Neural crest cell (in vitro differentiated cells): ENCODE measurements at regions not wholly inside any gene's neighbourhood (a gene's known extent, or its start where the extent isn't known, plus 50 kb on each side); places are given as distances from the start of the nearest gene placed in this dataset.
"Not testable (repeated sequence)": the region's sequence is repeated elsewhere in the genome, so short reads cannot be mapped to it uniquely, and the experiment has no call there.

ENCODE experiments used
- DNase-seq: peaks from one replicate; pipeline ENCODE4 v3.0.0; 2021; ENCODE audit warnings: low read depth, mixed read lengths, low spot score
- H3K27ac Mint-ChIP-seq: one replicate; pipeline ENCODE4 v1.8.0; 2021; ENCODE audit warnings: mild to moderate bottlenecking, mixed read lengths; ENCODE audit not compliant: unreplicated experiment
- H3K27me3 Mint-ChIP-seq: 2 replicates; pipeline ENCODE4 v1.8.0; 2021; ENCODE audit warnings: low read depth, mild to moderate bottlenecking, mixed read lengths
- H3K36me3 Mint-ChIP-seq: 2 replicates; pipeline ENCODE4 v1.8.0; 2021; ENCODE audit warnings: low read depth, mild to moderate bottlenecking, mixed read lengths
- H3K4me1 Mint-ChIP-seq: 2 replicates; pipeline ENCODE4 v1.8.0; 2021; ENCODE audit warnings: mixed read lengths
- H3K4me3 Mint-ChIP-seq: one replicate; pipeline ENCODE4 v1.8.0; 2021; ENCODE audit warnings: mild to moderate bottlenecking, mixed read lengths
- H3K9me3 Mint-ChIP-seq: 2 replicates; pipeline ENCODE4 v1.8.0; 2021; ENCODE audit warnings: mixed read lengths
- TF ChIP-seq, protein P1 (sequence below): fragments of 200-600 bp; sonication (generic); conservative IDR thresholded peaks from 2 replicates; pipeline ENCODE4 v1.5.0; 2021; ENCODE audit warnings: antibody characterized with exemption, mild to moderate bottlenecking

DNA sequence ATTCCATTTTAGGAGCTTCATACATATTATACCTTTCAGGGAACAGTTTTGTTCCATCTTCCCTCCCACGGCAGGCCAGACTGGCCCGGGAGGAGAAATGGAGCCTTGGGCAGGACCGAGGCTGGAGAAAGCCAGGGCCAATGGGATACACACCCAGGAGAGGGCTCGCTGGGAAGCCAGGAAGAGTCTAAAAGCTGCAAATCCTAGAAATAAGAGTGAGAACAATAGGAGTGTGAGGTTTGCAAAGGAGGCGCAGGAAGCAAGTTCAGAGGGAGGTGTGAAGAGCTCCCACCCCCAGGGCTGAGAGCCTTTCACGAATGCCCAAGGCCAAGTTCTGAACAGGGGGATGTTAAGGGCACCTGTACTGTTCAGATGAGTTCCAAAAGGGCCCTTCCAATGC lies 67.5 kb upstream of the CPSF6 start:
- no peak overlapping the region for H3K4me3 Mint-ChIP-seq
- no peaks in the 10 kb centered on the region for H3K36me3 Mint-ChIP-seq
- H3K27ac Mint-ChIP-seq: no peak overlapping the region
- no peaks in the 10 kb centered on the region for H3K27me3 Mint-ChIP-seq
- H3K4me1 Mint-ChIP-seq: peaks cover 8% of the 10 kb centered on the region
- TF ChIP-seq, protein P1, sequence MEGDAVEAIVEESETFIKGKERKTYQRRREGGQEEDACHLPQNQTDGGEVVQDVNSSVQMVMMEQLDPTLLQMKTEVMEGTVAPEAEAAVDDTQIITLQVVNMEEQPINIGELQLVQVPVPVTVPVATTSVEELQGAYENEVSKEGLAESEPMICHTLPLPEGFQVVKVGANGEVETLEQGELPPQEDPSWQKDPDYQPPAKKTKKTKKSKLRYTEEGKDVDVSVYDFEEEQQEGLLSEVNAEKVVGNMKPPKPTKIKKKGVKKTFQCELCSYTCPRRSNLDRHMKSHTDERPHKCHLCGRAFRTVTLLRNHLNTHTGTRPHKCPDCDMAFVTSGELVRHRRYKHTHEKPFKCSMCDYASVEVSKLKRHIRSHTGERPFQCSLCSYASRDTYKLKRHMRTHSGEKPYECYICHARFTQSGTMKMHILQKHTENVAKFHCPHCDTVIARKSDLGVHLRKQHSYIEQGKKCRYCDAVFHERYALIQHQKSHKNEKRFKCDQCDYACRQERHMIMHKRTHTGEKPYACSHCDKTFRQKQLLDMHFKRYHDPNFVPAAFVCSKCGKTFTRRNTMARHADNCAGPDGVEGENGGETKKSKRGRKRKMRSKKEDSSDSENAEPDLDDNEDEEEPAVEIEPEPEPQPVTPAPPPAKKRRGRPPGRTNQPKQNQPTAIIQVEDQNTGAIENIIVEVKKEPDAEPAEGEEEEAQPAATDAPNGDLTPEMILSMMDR: no peak
- no peak for DNase-seq
- peaks cover 8% of the 10 kb centered on the region for H3K9me3 Mint-ChIP-seq

DNA sequence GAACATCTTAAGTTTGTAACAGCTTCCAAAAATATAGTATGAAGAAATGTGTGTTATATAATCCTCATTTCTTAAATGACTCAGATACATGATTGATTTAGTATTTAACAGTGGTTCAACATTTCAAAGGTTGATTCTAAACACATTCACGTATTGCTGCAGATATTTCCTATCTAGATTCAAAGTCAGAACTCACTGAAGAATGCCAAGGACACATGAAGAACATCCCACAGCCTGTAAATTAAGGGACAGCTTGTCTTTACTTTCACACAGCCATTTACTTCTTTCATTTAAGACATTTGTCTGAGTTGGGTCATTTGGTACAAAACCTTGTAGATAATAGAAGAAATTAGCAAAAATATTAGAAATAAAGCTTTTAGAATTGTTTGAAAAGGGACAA lies 66.9 kb upstream of the CPSF6 start:
- H3K27ac Mint-ChIP-seq: no peak overlapping the region
- H3K36me3 Mint-ChIP-seq: no peaks in the 10 kb centered on the region
- TF ChIP-seq, protein P1: no peak
- no peak overlapping the region for H3K4me3 Mint-ChIP-seq
- peaks cover 8% of the 10 kb centered on the region for H3K9me3 Mint-ChIP-seq
- no peak for DNase-seq
- H3K27me3 Mint-ChIP-seq: no peaks in the 10 kb centered on the region
- peaks cover 8% of the 10 kb centered on the region for H3K4me1 Mint-ChIP-seq

DNA sequence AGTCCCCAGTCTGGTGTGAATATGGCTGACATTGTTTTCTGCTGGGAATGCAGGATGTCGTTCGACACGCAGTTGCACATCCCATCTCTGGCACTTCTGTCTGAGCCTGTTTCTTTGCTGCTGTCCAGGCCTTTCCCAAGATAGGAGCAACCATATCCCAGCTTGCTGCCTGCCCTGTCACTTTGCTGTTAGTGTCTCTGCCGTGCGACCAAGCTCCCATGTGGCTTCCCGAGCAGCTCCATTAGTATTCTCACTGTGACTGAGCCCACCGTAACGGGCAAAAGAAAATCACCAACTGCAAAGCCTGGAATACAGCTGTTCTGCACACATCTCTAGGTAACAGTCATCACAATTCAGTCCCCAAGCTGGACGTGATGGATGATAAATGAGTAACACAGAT lies 66.0 kb upstream of the CPSF6 start:
- TF ChIP-seq, protein P1: no peak
- Mint-ChIP-seq H3K27ac (peak overlapping the region; percentile 5), H3K27me3 (no peaks in the 10 kb centered on the region), H3K4me3 (no peak overlapping the region), H3K4me1 (peaks cover 8% of the 10 kb centered on the region), H3K36me3 (no peaks in the 10 kb centered on the region), H3K9me3 (peaks cover 8% of the 10 kb centered on the region)
- DNase-seq: no peak

DNA sequence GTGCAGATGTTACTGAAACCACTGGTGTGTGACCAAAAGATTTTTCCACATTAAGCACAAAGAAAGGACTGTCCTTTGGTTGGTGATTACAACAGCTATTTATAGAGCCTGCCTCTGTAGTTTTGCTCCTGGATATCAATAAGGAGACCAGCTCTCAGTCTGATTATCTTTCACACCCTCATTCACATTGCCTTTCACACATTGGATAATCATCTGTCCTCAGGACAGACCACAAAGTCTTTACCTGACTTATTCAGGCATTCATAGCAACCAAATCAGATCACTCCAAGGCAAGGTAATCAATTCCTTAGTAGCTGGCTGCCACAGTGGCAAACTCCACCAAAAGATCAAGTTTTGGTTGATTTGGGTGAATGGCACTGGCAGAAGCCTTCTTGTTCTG lies 59.6 kb upstream of the CPSF6 start:
- H3K9me3 Mint-ChIP-seq: peaks cover 16% of the 10 kb centered on the region

DNA sequence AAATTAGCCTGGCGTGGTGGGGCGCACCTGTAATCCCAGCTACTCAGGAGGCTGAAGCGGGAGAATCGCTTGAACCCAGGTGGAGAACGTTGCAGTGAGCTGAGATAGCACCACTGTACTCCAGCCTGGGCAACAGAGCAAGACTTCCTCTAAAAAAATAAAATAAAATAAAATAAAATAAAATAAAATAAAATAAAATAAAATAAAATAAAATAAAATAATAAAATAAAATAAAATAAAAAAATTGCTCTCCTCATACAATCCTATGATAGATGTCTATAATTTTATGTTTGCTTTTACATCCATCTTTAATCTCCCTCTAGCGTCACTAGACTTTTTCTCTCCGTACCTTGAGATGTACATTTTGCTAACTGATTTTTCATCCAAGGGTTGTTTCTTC lies 51.8 kb upstream of the CPSF6 start:
- H3K4me1 Mint-ChIP-seq, H3K4me3 Mint-ChIP-seq, H3K27ac Mint-ChIP-seq, DNase-seq, H3K27me3 Mint-ChIP-seq: not testable (repeated sequence)
- peaks cover 22% of the 10 kb centered on the region for H3K9me3 Mint-ChIP-seq
- peaks cover 12% of the 10 kb centered on the region for H3K36me3 Mint-ChIP-seq

More for the DNA sequence above, 59.6 kb upstream of the CPSF6 start:
- no peaks in the 10 kb centered on the region for H3K27me3 Mint-ChIP-seq
- H3K36me3 Mint-ChIP-seq: peaks cover 2% of the 10 kb centered on the region
- H3K27ac Mint-ChIP-seq: peak overlapping the region; percentile 39
- peaks cover 10% of the 10 kb centered on the region for H3K4me1 Mint-ChIP-seq
- DNase-seq: no peak
- TF ChIP-seq, protein P1: no peak
- no peak overlapping the region for H3K4me3 Mint-ChIP-seq

DNA sequence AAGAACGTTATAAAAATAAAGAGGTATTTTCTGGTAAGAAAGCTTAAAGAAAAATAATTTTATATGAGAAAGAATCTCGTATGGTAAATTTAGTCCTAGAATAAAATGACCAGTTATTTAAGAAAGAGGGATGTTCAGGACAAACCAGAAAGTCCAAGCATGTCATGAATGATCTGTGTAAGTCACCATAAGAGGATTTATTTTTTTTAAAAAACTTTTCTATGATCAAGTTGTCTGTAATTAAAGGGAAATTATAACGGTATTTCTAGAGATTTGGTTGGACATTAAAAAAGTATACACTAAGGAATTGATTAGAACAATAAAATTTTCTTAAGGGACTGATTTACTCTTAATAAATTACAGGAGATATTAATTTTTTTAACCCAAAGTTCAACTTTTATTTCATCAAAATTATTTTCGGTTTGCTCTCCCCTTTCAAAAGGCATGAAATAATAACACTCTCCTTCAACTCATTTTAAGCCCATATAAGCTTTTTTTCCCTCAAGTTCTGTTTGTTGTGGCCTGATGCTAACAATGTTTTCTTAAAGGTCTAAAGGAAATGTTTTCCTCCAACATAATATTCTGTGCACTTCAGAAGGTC lies 49.9 kb upstream of the CPSF6 start:
- Mint-ChIP-seq H3K27me3 (no peaks in the 10 kb centered on the region), H3K27ac (no peak overlapping the region), H3K4me3 (no peak overlapping the region), H3K4me1 (no peaks in the 10 kb centered on the region), H3K9me3 (peaks cover 17% of the 10 kb centered on the region), H3K36me3 (peaks cover 14% of the 10 kb centered on the region)
- no peak for DNase-seq
- TF ChIP-seq, protein P1: no peak
